ENCODE measurements at regions not wholly inside any gene's neighbourhood (a gene's known extent, or its start where the extent isn't known, plus 50 kb on each side); places are given as distances from the start of the nearest gene placed in this dataset.

DNA sequence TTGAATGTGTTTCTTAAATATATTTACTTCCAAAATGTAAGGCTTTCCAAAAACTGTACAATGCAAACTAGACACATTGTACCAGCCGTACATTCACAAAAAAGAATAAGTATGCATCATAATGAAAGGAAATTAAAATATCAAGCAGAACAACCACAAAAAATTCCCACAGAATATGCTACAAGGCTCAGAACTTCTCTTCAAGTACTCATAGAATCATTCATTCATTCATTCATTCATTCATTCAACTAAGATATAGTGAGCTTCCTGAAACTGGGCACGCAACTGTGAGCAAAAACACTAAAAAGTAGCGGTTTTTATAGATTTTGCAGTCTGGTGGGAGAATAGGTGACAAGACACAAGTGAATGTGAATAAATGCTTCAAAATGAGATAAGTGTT lies 690.1 kb downstream of the KCNA4 start:
- intact Hi-C loops (cut with micrococcal nuclease; ENCODE audit: unreplicated experiment), result no loop called here
- in situ Hi-C loops (cut with HindIII; ENCODE audit: low pct_unique_long_range_greater_than_20kb, low sequenced_read_pairs), result no loop called here
- no peaks in the 10 kb centered on the region for H3K36me3 ChIP-seq (ENCODE audit: control insufficient read depth, insufficient read depth, low read length)
- no peak overlapping the region for H3K4me3 ChIP-seq (ENCODE audit: low read depth in 2 of 2, low read length in 2 of 2)
- ChIA-PET POLR2A (no interaction called here), CTCF (no interaction called here)
- H3K27ac ChIP-seq (ENCODE audit: low read length), result no peak overlapping the region
- 0 out of 2 replicates have a peak, but pooled peaks cover 4% of the 10 kb centered on the region for H3K9me3 ChIP-seq (ENCODE audit: control insufficient read depth, insufficient read depth, low read depth, low read length)
- no TSS peak for BruUV-seq (replicated peaks)
- no peak for TF ChIP-seq TCF7L2 (IDR thresholded peaks at IDR 0.05; ENCODE audit: low read depth, low read length)
- no peak for TF ChIP-seq SIN3A (IDR thresholded peaks at IDR 0.05; ENCODE audit: borderline replicate concordance, insufficient read depth, low read depth, low read length)
- no peak for TF ChIP-seq CTCF (IDR thresholded peaks at IDR 0.05)
- no peak for TF ChIP-seq REST (IDR thresholded peaks at IDR 0.05; ENCODE audit: insufficient read depth in 1 of 2, low read depth in 2 of 2, low read length in 1 of 2)
- ATAC-seq, result no peak
- H3K4me1 ChIP-seq (ENCODE audit: control insufficient read depth, insufficient read depth, low read length), result no peaks in the 10 kb centered on the region
- no peak for DNase-seq (ENCODE audit: low read depth, low spot score)
- H3K27me3 ChIP-seq (ENCODE audit: control insufficient read depth, insufficient read depth, low read length), result no peaks in the 10 kb centered on the region

DNA sequence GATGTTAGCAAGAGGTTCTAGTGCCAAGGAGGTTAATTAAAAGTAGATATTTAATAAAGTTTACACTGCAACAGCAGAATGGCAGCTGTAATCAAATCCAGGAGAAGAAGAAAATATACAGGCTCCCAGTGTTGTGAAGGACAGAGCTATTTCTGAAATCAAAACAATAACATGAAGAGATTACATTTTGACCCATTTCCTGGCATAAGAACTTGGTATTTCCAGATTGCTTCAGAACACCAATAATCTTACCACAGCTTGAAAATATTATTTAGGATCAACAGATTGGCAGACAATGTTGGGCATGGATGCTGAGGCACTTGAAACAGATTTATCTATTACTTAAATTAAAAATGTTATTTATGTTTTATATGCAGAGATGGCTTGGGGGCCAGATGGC lies 692.5 kb downstream of the KCNA4 start:
- Histone ChIP-seq H3K36me3 (ENCODE audit: control insufficient read depth, insufficient read depth, low read length) (no peaks in the 10 kb centered on the region), H3K27ac (ENCODE audit: low read length) (no peak overlapping the region), H3K27me3 (ENCODE audit: control insufficient read depth, insufficient read depth, low read length) (no peaks in the 10 kb centered on the region), H3K4me1 (ENCODE audit: control insufficient read depth, insufficient read depth, low read length) (no peaks in the 10 kb centered on the region), H3K4me3 (ENCODE audit: low read depth in 2 of 2, low read length in 2 of 2) (no peak overlapping the region), H3K9me3 (ENCODE audit: control insufficient read depth, insufficient read depth, low read depth, low read length) (0 out of 2 replicates have a peak, but pooled peaks cover 4% of the 10 kb centered on the region)
- no TSS peak for BruUV-seq (replicated peaks)
- CTCF ChIA-PET, result no interaction called here
- in situ Hi-C loops (cut with HindIII; ENCODE audit: low pct_unique_long_range_greater_than_20kb, low sequenced_read_pairs), result no loop called here
- no peak for TF ChIP-seq TCF7L2 (IDR thresholded peaks at IDR 0.05; ENCODE audit: low read depth, low read length)
- TF ChIP-seq POLR2AphosphoS5 (IDR thresholded peaks at IDR 0.05; ENCODE audit: low read depth, low read length), result no peak
- TF ChIP-seq REST (IDR thresholded peaks at IDR 0.05; ENCODE audit: insufficient read depth in 1 of 2, low read depth in 2 of 2, low read length in 1 of 2), result no peak
- TF ChIP-seq CTCF (IDR thresholded peaks at IDR 0.05), result no peak
- no peak for TF ChIP-seq SIN3A (IDR thresholded peaks at IDR 0.05; ENCODE audit: borderline replicate concordance, insufficient read depth, low read depth, low read length)
- intact Hi-C loops (cut with micrococcal nuclease; ENCODE audit: unreplicated experiment), result no loop called here
- ATAC-seq (no peak), DNase-seq (ENCODE audit: low read depth, low spot score) (no peak)
- POLR2A ChIA-PET, result no interaction called here
